Loucy (cell line): ENCODE measurements at regions not wholly inside any gene's neighbourhood (a gene's known extent, or its start where the extent isn't known, plus 50 kb on each side); places are given as distances from the start of the nearest gene placed in this dataset.

ENCODE experiments used
- CTCF ChIP-seq: fragments of 200-600 bp; sonication (generic); conservative IDR thresholded peaks from 2 replicates; pipeline ENCODE4 v1.5.1; 2014; ENCODE audit warnings: mild to moderate bottlenecking, antibody characterized with exemption, low read length
- EZH2phosphoT487 ChIP-seq: fragments of 200-600 bp; IDR thresholded peaks from 2 replicates; pipeline ENCODE4 v1.6.1; 2018; ENCODE audit warnings: antibody characterized with exemption, mild to moderate bottlenecking, moderate library complexity, borderline replicate concordance

GRCh38 chr5:28397502-28397941 lies 1359.1 kb upstream of the CDH9 start:
- TF ChIP-seq CTCF (no peak), EZH2phosphoT487 (no peak)
